Right kidney (tissue), 1 donor: ENCODE measurements at regions not wholly inside any gene's neighbourhood (a gene's known extent, or its start where the extent isn't known, plus 50 kb on each side); places are given as distances from the start of the nearest gene placed in this dataset.
A peak's percentile ranks its signal among the peaks of the same experiment; 100 is the strongest.

Experiments
- DNase-seq: peaks from one replicate; pipeline ENCODE4 v3.0.0-alpha.2; 2016

GRCh38 chrX:51798701-51799100, 55.5 kb downstream of the GSPT2 start:
- no peak for DNase-seq

- peak; percentile 60 for DNase-seq
Observed at GRCh38 chrX:51802917-51803688, 59.9 kb downstream of the GSPT2 start.

GRCh38 chrX:51803833-51804232, 60.6 kb downstream of the GSPT2 start:
- DNase-seq = no peak

- DNase-seq = no peak
Observed at GRCh38 chrX:51804741-51805140, 61.5 kb downstream of the GSPT2 start.

- no peak for DNase-seq
Observed at GRCh38 chrX:51813886-51814460, 70.7 kb downstream of the GSPT2 start.

GRCh38 chrX:51824061-51824460, 69.4 kb upstream of the MAGED1 start:
- DNase-seq = no peak

GRCh38 chrX:51825436-51825835, 68.0 kb upstream of the MAGED1 start:
- no peak for DNase-seq

GRCh38 chrX:51834076-51834475, 59.3 kb upstream of the MAGED1 start:
- DNase-seq = no peak

- DNase-seq = no peak
Observed at GRCh38 chrX:51836823-51837222, 56.6 kb upstream of the MAGED1 start.

GRCh38 chrX:51837451-51837850, 56.0 kb upstream of the MAGED1 start:
- DNase-seq = no peak

- no peak for DNase-seq
Observed at GRCh38 chrX:51837921-51838320, 55.5 kb upstream of the MAGED1 start.
